Neural progenitor cell (in vitro differentiated cells): ENCODE measurements at regions not wholly inside any gene's neighbourhood (a gene's known extent, or its start where the extent isn't known, plus 50 kb on each side); places are given as distances from the start of the nearest gene placed in this dataset.

Experiments used
- DNase-seq: peaks from one replicate; pipeline ENCODE4 v3.0.0-alpha.2; 2016; ENCODE audit warnings: low spot score
- H2AFZ ChIP-seq: fragments of 200-600 bp; sonication (generic); replicated peaks from 2 replicates; pipeline ENCODE4 v1.6.1; 2016; ENCODE audit warnings: antibody characterized with exemption
- H3F3A ChIP-seq: fragments of 200-600 bp; sonication (generic); 2 replicates; pipeline ENCODE4 v1.6.1; 2016; ENCODE audit warnings: antibody characterized with exemption, low read depth
- H3K27ac ChIP-seq: fragments of 200-600 bp; sonication (generic); 2 replicates; pipeline ENCODE4 v1.5.1; 2016; ENCODE audit warnings: mild to moderate bottlenecking
- H3K27me3 ChIP-seq: fragments of 200-600 bp; sonication (generic); 2 replicates; pipeline ENCODE4 v1.6.1; 2016; ENCODE audit warnings: mild to moderate bottlenecking, moderate library complexity
- H3K36me3 ChIP-seq: fragments of 200-600 bp; sonication (generic); 2 replicates; pipeline ENCODE4 v1.5.1; 2016
- H3K4me1 ChIP-seq: fragments of 200-600 bp; sonication (generic); 2 replicates; pipeline ENCODE4 v1.6.1; 2016; ENCODE audit warnings: mixed run types
- H3K4me2 ChIP-seq: fragments of 200-600 bp; sonication (generic); 2 replicates; pipeline ENCODE4 v1.6.1; 2016
- H3K4me3 ChIP-seq: fragments of 200-600 bp; sonication (generic); 2 replicates; pipeline ENCODE4 v1.5.1; 2016
- H3K79me2 ChIP-seq: fragments of 200-600 bp; sonication (generic); 2 replicates; pipeline ENCODE4 v1.6.1; 2016; ENCODE audit warnings: low read depth
- H3K9ac ChIP-seq: fragments of 200-600 bp; sonication (generic); 2 replicates; pipeline ENCODE4 v1.6.1; 2016
- H3K9me3 ChIP-seq: fragments of 200-600 bp; sonication (generic); 2 replicates; pipeline ENCODE4 v1.5.1; 2016; ENCODE audit warnings: low read depth
- H4K20me1 ChIP-seq: fragments of 200-600 bp; sonication (generic); 2 replicates; pipeline ENCODE4 v1.6.1; 2016; ENCODE audit warnings: low read depth
- H3K27ac Mint-ChIP-seq: 3 replicates; pipeline ENCODE4 v1.8.0; 2021; ENCODE audit warnings: mixed read lengths
- H3K27me3 Mint-ChIP-seq: 2 replicates; pipeline ENCODE4 v1.8.0; 2022; ENCODE audit warnings: low read depth, mild to moderate bottlenecking, inconsistent platforms, moderate library complexity, mixed read lengths; ENCODE audit not compliant: insufficient read depth
- H3K36me3 Mint-ChIP-seq: 3 replicates; pipeline ENCODE4 v1.8.0; 2021; ENCODE audit warnings: mixed read lengths
- H3K4me1 Mint-ChIP-seq: 3 replicates; pipeline ENCODE4 v1.8.0; 2021; ENCODE audit warnings: mixed read lengths
- H3K4me3 Mint-ChIP-seq: 3 replicates; pipeline ENCODE4 v1.8.0; 2021; ENCODE audit warnings: mild to moderate bottlenecking, moderate library complexity, mixed read lengths
- H3K9me3 Mint-ChIP-seq: 3 replicates; pipeline ENCODE4 v1.8.0; 2020; ENCODE audit warnings: mixed read lengths
- CTCF ChIP-seq: fragments of 200-600 bp; sonication (generic); IDR thresholded peaks from 2 replicates; pipeline ENCODE4 v1.5.1; 2017; ENCODE audit warnings: antibody characterized with exemption, mild to moderate bottlenecking
- EZH2 ChIP-seq: fragments of 200-600 bp; sonication (generic); IDR thresholded peaks from 2 replicates; pipeline ENCODE4 v1.6.1; 2017; ENCODE audit warnings: antibody characterized with exemption, mild to moderate bottlenecking, moderate library complexity
- EZH2phosphoT487 ChIP-seq: fragments of 200-600 bp; sonication (generic); IDR thresholded peaks from 2 replicates; pipeline ENCODE4 v1.6.1; 2017; ENCODE audit warnings: antibody characterized with exemption

DNA sequence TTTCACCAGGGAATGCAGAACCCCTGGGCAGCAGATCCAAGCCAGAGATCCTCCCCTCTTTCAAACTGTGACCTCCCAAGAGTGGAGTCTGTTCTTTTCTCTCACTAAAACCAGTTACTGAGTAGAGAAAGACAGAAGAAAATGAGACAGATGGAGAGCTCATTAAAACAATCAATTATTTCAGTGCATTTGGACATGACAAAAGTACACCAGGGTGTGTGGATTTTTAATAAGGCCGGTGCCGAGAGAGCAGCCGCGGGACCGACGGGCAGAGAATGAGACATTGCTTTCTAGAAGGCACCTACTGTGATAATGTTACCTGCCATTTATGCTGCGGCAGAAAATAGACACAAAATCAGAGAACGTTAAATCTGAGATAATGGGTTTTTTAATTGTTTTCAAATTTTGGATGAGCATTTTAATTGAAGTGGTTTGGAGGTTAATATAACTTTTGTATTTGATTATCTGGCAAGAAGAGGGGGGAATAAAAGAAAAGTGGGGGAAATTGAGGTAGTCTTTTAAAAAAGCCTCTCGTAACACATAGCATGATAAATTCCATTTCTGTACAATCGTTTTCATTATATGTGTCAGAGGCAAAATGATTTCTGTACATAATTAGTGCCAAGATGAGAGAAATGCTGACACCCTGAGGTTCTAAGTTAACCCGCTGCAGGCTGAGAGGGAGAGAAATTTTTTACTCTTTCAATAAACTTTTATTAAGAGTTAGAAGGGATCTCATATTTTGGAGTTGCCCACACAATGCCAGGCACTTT, 70.8 kb downstream of the HSPB8 start:
- TF ChIP-seq EZH2, result no peak
- TF ChIP-seq CTCF, result no peak
- TF ChIP-seq EZH2phosphoT487, result no peak

GRCh38 chr12:119255314-119255713, 76.6 kb downstream of the HSPB8 start:
- Mint-ChIP-seq H3K27ac (peak overlapping the region; percentile 69), H3K4me1 (peaks cover 22% of the 10 kb centered on the region), H3K36me3 (no peaks in the 10 kb centered on the region), H3K4me3 (no peak overlapping the region), H3K9me3 (peaks cover 6% of the 10 kb centered on the region), H3K27me3 (no peaks in the 10 kb centered on the region)
- H2AFZ ChIP-seq, result peak overlapping the region; percentile 42
- H3K27me3 ChIP-seq, result no peaks in the 10 kb centered on the region
- TF ChIP-seq CTCF, result no peak
- no peak for TF ChIP-seq EZH2phosphoT487
- no peak for TF ChIP-seq EZH2
- no peak for DNase-seq
- no peak overlapping the region for H3K27ac ChIP-seq
- H3K9ac ChIP-seq, result no peak overlapping the region
- H3K4me2 ChIP-seq, result no peak overlapping the region
- no peaks in the 10 kb centered on the region for H4K20me1 ChIP-seq
- no peaks in the 10 kb centered on the region for H3K9me3 ChIP-seq
- H3K4me1 ChIP-seq, result no peaks in the 10 kb centered on the region
- no peaks in the 10 kb centered on the region for H3F3A ChIP-seq
- no peaks in the 10 kb centered on the region for H3K36me3 ChIP-seq
- no peaks in the 10 kb centered on the region for H3K79me2 ChIP-seq
- H3K4me3 ChIP-seq, result no peak overlapping the region

More for the DNA sequence above, 70.8 kb downstream of the HSPB8 start:
- no peaks in the 10 kb centered on the region for H3K27me3 Mint-ChIP-seq
- H3K27ac Mint-ChIP-seq, result no peak overlapping the region
- H3K4me1 Mint-ChIP-seq, result peaks cover 7% of the 10 kb centered on the region
- H3K4me3 ChIP-seq, result no peak overlapping the region
- peaks cover 4% of the 10 kb centered on the region for H3K9me3 Mint-ChIP-seq
- no peaks in the 10 kb centered on the region for H4K20me1 ChIP-seq
- no peak overlapping the region for H3K27ac ChIP-seq
- no peaks in the 10 kb centered on the region for H3K9me3 ChIP-seq
- H3F3A ChIP-seq, result no peaks in the 10 kb centered on the region
- no peak overlapping the region for H2AFZ ChIP-seq
- no peak for DNase-seq
- no peak overlapping the region for H3K4me3 Mint-ChIP-seq
- H3K9ac ChIP-seq, result no peak overlapping the region
- no peaks in the 10 kb centered on the region for H3K36me3 ChIP-seq
- H3K36me3 Mint-ChIP-seq, result no peaks in the 10 kb centered on the region
- no peaks in the 10 kb centered on the region for H3K4me1 ChIP-seq
- H3K79me2 ChIP-seq, result no peaks in the 10 kb centered on the region
- H3K27me3 ChIP-seq, result no peaks in the 10 kb centered on the region
- no peak overlapping the region for H3K4me2 ChIP-seq

GRCh38 chr12:119258149-119258548, 76.4 kb upstream of the CCDC60 start:
- H3K4me1 ChIP-seq, result peaks cover 4% of the 10 kb centered on the region
- TF ChIP-seq EZH2 (no peak), CTCF (no peak), EZH2phosphoT487 (no peak)
- no peaks in the 10 kb centered on the region for H3K27me3 ChIP-seq
- H3K4me2 ChIP-seq, result no peak overlapping the region
- Mint-ChIP-seq H3K4me3 (no peak overlapping the region), H3K9me3 (peaks cover 6% of the 10 kb centered on the region), H3K27ac (peak overlapping the region; percentile 6), H3K27me3 (no peaks in the 10 kb centered on the region), H3K4me1 (peaks cover 22% of the 10 kb centered on the region), H3K36me3 (no peaks in the 10 kb centered on the region)
- H3K9me3 ChIP-seq, result no peaks in the 10 kb centered on the region
- no peak overlapping the region for H3K9ac ChIP-seq
- no peak overlapping the region for H3K4me3 ChIP-seq
- H3K36me3 ChIP-seq, result no peaks in the 10 kb centered on the region
- no peak overlapping the region for H2AFZ ChIP-seq
- H3F3A ChIP-seq, result peaks cover 7% of the 10 kb centered on the region
- H4K20me1 ChIP-seq, result no peaks in the 10 kb centered on the region
- DNase-seq, result no peak
- no peaks in the 10 kb centered on the region for H3K79me2 ChIP-seq
- no peak overlapping the region for H3K27ac ChIP-seq
